ENCODE measurements at regions not wholly inside any gene's neighbourhood (a gene's known extent, or its start where the extent isn't known, plus 50 kb on each side); places are given as distances from the start of the nearest gene placed in this dataset.

- no peak overlapping the region for H3K4me3 ChIP-seq (ENCODE audit: low read depth, low read length)
- DNase-seq (ENCODE audit: low read depth), result no peak
- TF ChIP-seq CTCF (IDR thresholded peaks at IDR 0.05; ENCODE audit: insufficient read depth, low read depth, low read length, missing control alignments), result no peak
Observed at GRCh38 chr3:66738625-66739365, 238.0 kb upstream of the LRIG1 start.

- TF ChIP-seq CTCF (IDR thresholded peaks at IDR 0.05; ENCODE audit: insufficient read depth, low read depth, low read length, missing control alignments), result no peak
- no peak for DNase-seq (ENCODE audit: low read depth)
- no peak overlapping the region for H3K4me3 ChIP-seq (ENCODE audit: low read depth, low read length)
Observed at GRCh38 chr3:66740260-66740659, 239.4 kb upstream of the LRIG1 start.

- no peak overlapping the region for H3K4me3 ChIP-seq (ENCODE audit: low read depth, low read length)
- no peak for TF ChIP-seq CTCF (IDR thresholded peaks at IDR 0.05; ENCODE audit: insufficient read depth, low read depth, low read length, missing control alignments)
- no peak for DNase-seq (ENCODE audit: low read depth)
Observed at GRCh38 chr3:66744521-66744920, 243.7 kb upstream of the LRIG1 start.

GRCh38 chr3:66744986-66745385 is 244.2 kb upstream of the LRIG1 start:
- DNase-seq (ENCODE audit: low read depth), result no peak
- no peak for TF ChIP-seq CTCF (IDR thresholded peaks at IDR 0.05; ENCODE audit: insufficient read depth, low read depth, low read length, missing control alignments)

GRCh38 chr3:66747261-66747660 is 246.4 kb upstream of the LRIG1 start:
- TF ChIP-seq CTCF (IDR thresholded peaks at IDR 0.05; ENCODE audit: insufficient read depth, low read depth, low read length, missing control alignments), result no peak
- DNase-seq (ENCODE audit: low read depth), result no peak
- no peak overlapping the region for H3K4me3 ChIP-seq (ENCODE audit: low read depth, low read length)

More at GRCh38 chr3:66744986-66745385, 244.2 kb upstream of the LRIG1 start:
- H3K4me3 ChIP-seq (ENCODE audit: low read depth, low read length), result no peak overlapping the region

- TF ChIP-seq CTCF (IDR thresholded peaks at IDR 0.05; ENCODE audit: insufficient read depth, low read depth, low read length, missing control alignments), result no peak
- no peak overlapping the region for H3K4me3 ChIP-seq (ENCODE audit: low read depth, low read length)
- no peak for DNase-seq (ENCODE audit: low read depth)
Observed at GRCh38 chr3:66747696-66748095, 246.9 kb upstream of the LRIG1 start.

Measured in GM12865 (cell line).